NT2/D1 (cell line): ENCODE measurements at regions not wholly inside any gene's neighbourhood (a gene's known extent, or its start where the extent isn't known, plus 50 kb on each side); places are given as distances from the start of the nearest gene placed in this dataset.

Source experiments
- YY1 ChIP-seq: IDR thresholded peaks from 2 replicates; pipeline ENCODE4 v1.6.1; 2011; ENCODE audit not compliant: insufficient read length, insufficient read depth
- ZNF274 ChIP-seq: IDR thresholded peaks from 2 replicates; pipeline ENCODE4 v1.6.1; 2011; ENCODE audit warnings: mild to moderate bottlenecking, low read depth, low read length

GRCh38 chr10:90424730-90425129, 433.1 kb downstream of the HTR7 start:
- TF ChIP-seq ZNF274 (no peak), YY1 (no peak)
